Vagina (tissue), 2 donors: ENCODE measurements at regions not wholly inside any gene's neighbourhood (a gene's known extent, or its start where the extent isn't known, plus 50 kb on each side); places are given as distances from the start of the nearest gene placed in this dataset.

Source experiments
- DNase-seq, 2 donors: peaks; one replicate each; pipeline ENCODE4 v3.0.0-alpha.2; 2017; ENCODE audit errors: extremely low spot score in 2 of 2
- H3K27ac ChIP-seq: fragments of 200-600 bp; sonication (generic); one replicate; pipeline ENCODE4 v1.5.1; 2019
- H3K27me3 ChIP-seq: fragments of 200-600 bp; sonication (generic); one replicate; pipeline ENCODE4 v1.5.1; 2019
- H3K36me3 ChIP-seq, 2 donors: fragments of 200-600 bp; sonication (generic); one replicate each; pipeline ENCODE4 v1.5.1; 2017 to 2019
- H3K4me1 ChIP-seq: fragments of 200-600 bp; sonication (generic); one replicate; pipeline ENCODE4 v1.5.1; 2019
- H3K4me3 ChIP-seq, 2 donors: fragments of 200-600 bp; sonication (generic); 1 replicate in 1 of 2; 2 replicates in 1 of 2; pipeline ENCODE4 v1.5.1; 2016 to 2019
- H3K9me3 ChIP-seq: fragments of 200-600 bp; sonication (generic); one replicate; pipeline ENCODE4 v1.5.1; 2019
- CTCF ChIP-seq, 3 experiments: fragments of 450-650 bp in 2 of 3; fragments of 200-600 bp in 1 of 3; sonication (generic) in 1 of 3; IDR thresholded peaks; one replicate each; pipeline ENCODE4 v1.5.1; 2017 to 2019; ENCODE audit warnings: antibody characterized with exemption in 3 of 3, mild to moderate bottlenecking in 2 of 3, moderate library complexity in 2 of 3
- POLR2A ChIP-seq, 2 donors: fragments of 450-650 bp; IDR thresholded peaks; one replicate each; pipeline ENCODE4 v1.6.1; 2017; ENCODE audit warnings: antibody characterized with exemption in 2 of 2, mild to moderate bottlenecking in 2 of 2, moderate library complexity in 2 of 2
- POLR2AphosphoS5 ChIP-seq, 2 donors: sonication (generic); formaldehyde crosslinking; IDR thresholded peaks; one replicate each; pipeline ENCODE4 v1.9.0; 2017; ENCODE audit warnings: antibody characterized with exemption in 2 of 2, mild to moderate bottlenecking in 2 of 2, low read depth in 1 of 2; ENCODE audit not compliant: insufficient read depth in 1 of 2
- intact Hi-C: fragments of 100-400 bp; cut with DNase I; formaldehyde crosslinking; loops from one replicate; pipeline ENCODE4 v1.15.1; 2023

- Histone ChIP-seq H3K27me3 (no peaks in the 10 kb centered on the region), H3K4me3 (no peak overlapping the region), H3K27ac (no peak overlapping the region), H3K36me3 (no peaks in the 10 kb centered on the region), H3K9me3 (no peaks in the 10 kb centered on the region), H3K4me1 (no peaks in the 10 kb centered on the region)
- DNase-seq, result peak; percentile 37 to 56
- intact Hi-C loops, result no loop called here
- no peak for TF ChIP-seq POLR2A (IDR thresholded peaks at IDR 0.05)
- TF ChIP-seq POLR2AphosphoS5 (IDR thresholded peaks at IDR 0.05; ENCODE audit: insufficient read depth in 1 of 2, low read depth in 1 of 2), result no peak
- no peak for TF ChIP-seq CTCF (IDR thresholded peaks at IDR 0.05)
Observed at GRCh38 chr2:2590141-2590540, 259.1 kb upstream of the MYT1L start.

GRCh38 chr2:2588777-2589176 is 257.7 kb upstream of the MYT1L start:
- Histone ChIP-seq H3K9me3 (no peaks in the 10 kb centered on the region), H3K27ac (no peak overlapping the region), H3K4me1 (no peaks in the 10 kb centered on the region), H3K27me3 (no peaks in the 10 kb centered on the region), H3K4me3 (no peak overlapping the region), H3K36me3 (no peaks in the 10 kb centered on the region)
- peak; percentile 34 to 77 for DNase-seq
- intact Hi-C loops, result no loop called here
- TF ChIP-seq POLR2A (IDR thresholded peaks at IDR 0.05) (no peak), CTCF (IDR thresholded peaks at IDR 0.05) (no peak), POLR2AphosphoS5 (IDR thresholded peaks at IDR 0.05; ENCODE audit: insufficient read depth in 1 of 2, low read depth in 1 of 2) (no peak)

GRCh38 chr2:2587354-2587753 is 256.3 kb upstream of the MYT1L start:
- TF ChIP-seq POLR2A (IDR thresholded peaks at IDR 0.05) (no peak), POLR2AphosphoS5 (IDR thresholded peaks at IDR 0.05; ENCODE audit: insufficient read depth in 1 of 2, low read depth in 1 of 2) (no peak), CTCF (IDR thresholded peaks at IDR 0.05) (no peak)
- Histone ChIP-seq H3K27ac (no peak overlapping the region), H3K9me3 (no peaks in the 10 kb centered on the region), H3K4me3 (no peak overlapping the region), H3K4me1 (no peaks in the 10 kb centered on the region), H3K36me3 (no peaks in the 10 kb centered on the region), H3K27me3 (no peaks in the 10 kb centered on the region)
- intact Hi-C loops, result no loop called here
- DNase-seq, result no peak

- DNase-seq, result peak; percentile 37 to 47
- TF ChIP-seq POLR2A (IDR thresholded peaks at IDR 0.05) (no peak), CTCF (IDR thresholded peaks at IDR 0.05) (no peak), POLR2AphosphoS5 (IDR thresholded peaks at IDR 0.05; ENCODE audit: insufficient read depth in 1 of 2, low read depth in 1 of 2) (no peak)
- no peaks in the 10 kb centered on the region for H3K27me3 ChIP-seq
- H3K4me3 ChIP-seq, result no peak overlapping the region
- H3K36me3 ChIP-seq, result no peaks in the 10 kb centered on the region
- no peak overlapping the region for H3K27ac ChIP-seq
- no peaks in the 10 kb centered on the region for H3K4me1 ChIP-seq
- H3K9me3 ChIP-seq, result no peaks in the 10 kb centered on the region
- intact Hi-C loops, result no loop called here
Observed at GRCh38 chr2:2586931-2587330, 255.9 kb upstream of the MYT1L start.

- Histone ChIP-seq H3K36me3 (no peaks in the 10 kb centered on the region), H3K27ac (no peak overlapping the region), H3K27me3 (no peaks in the 10 kb centered on the region), H3K9me3 (no peaks in the 10 kb centered on the region), H3K4me3 (no peak overlapping the region), H3K4me1 (no peaks in the 10 kb centered on the region)
- intact Hi-C loops, result no loop called here
- TF ChIP-seq CTCF (IDR thresholded peaks at IDR 0.05) (no peak), POLR2AphosphoS5 (IDR thresholded peaks at IDR 0.05; ENCODE audit: insufficient read depth in 1 of 2, low read depth in 1 of 2) (no peak), POLR2A (IDR thresholded peaks at IDR 0.05) (no peak)
- peak; percentile 55 to 69 for DNase-seq
Observed at GRCh38 chr2:2586068-2586776, 255.1 kb upstream of the MYT1L start.
